Hepatocyte (in vitro differentiated cells): ENCODE measurements at regions not wholly inside any gene's neighbourhood (a gene's known extent, or its start where the extent isn't known, plus 50 kb on each side); places are given as distances from the start of the nearest gene placed in this dataset.
"Not testable (repeated sequence)": the region's sequence is repeated elsewhere in the genome, so short reads cannot be mapped to it uniquely, and the experiment has no call there.

ENCODE experiments used
- DNase-seq: peaks from one replicate; pipeline ENCODE4 v3.0.0-alpha.2; 2016; ENCODE audit warnings: low spot score
- H2AFZ ChIP-seq: fragments of 200-600 bp; sonication (generic); 2 replicates; pipeline ENCODE4 v1.6.0; 2016; ENCODE audit warnings: antibody characterized with exemption, mild to moderate bottlenecking
- H3K27ac ChIP-seq: fragments of 200-600 bp; sonication (generic); 2 replicates; pipeline ENCODE4 v1.5.1; 2016; ENCODE audit warnings: mild to moderate bottlenecking
- H3K27me3 ChIP-seq: fragments of 200-600 bp; sonication (generic); 2 replicates; pipeline ENCODE4 v1.6.1; 2016
- H3K36me3 ChIP-seq: fragments of 200-600 bp; sonication (generic); replicated peaks from 2 replicates; pipeline ENCODE4 v1.5.1; 2016; ENCODE audit warnings: low read depth; ENCODE audit not compliant: insufficient read depth
- H3K4me1 ChIP-seq: fragments of 200-600 bp; sonication (generic); 2 replicates; pipeline ENCODE4 v1.5.1; 2016; ENCODE audit warnings: mild to moderate bottlenecking, moderate library complexity; ENCODE audit not compliant: insufficient read depth
- H3K4me2 ChIP-seq: fragments of 200-600 bp; sonication (generic); 2 replicates; pipeline ENCODE4 v1.6.0; 2016
- H3K4me3 ChIP-seq: fragments of 200-600 bp; sonication (generic); 2 replicates; pipeline ENCODE4 v1.5.1; 2016; ENCODE audit warnings: mild to moderate bottlenecking
- H3K79me2 ChIP-seq: fragments of 200-600 bp; sonication (generic); 2 replicates; pipeline ENCODE4 v1.6.0; 2017; ENCODE audit warnings: mild to moderate bottlenecking
- H3K9me2 ChIP-seq: fragments of 200-600 bp; sonication (generic); replicated peaks from 2 replicates; pipeline ENCODE4 v1.6.0; 2017; ENCODE audit warnings: mild to moderate bottlenecking; ENCODE audit not compliant: insufficient read depth
- H3K9me3 ChIP-seq: fragments of 200-600 bp; sonication (generic); 2 replicates; pipeline ENCODE4 v1.5.1; 2016; ENCODE audit warnings: low read depth, mild to moderate bottlenecking
- H4K20me1 ChIP-seq: fragments of 200-600 bp; sonication (generic); 2 replicates; pipeline ENCODE4 v1.6.0; 2016; ENCODE audit warnings: mild to moderate bottlenecking; ENCODE audit not compliant: insufficient read depth, poor library complexity, severe bottlenecking
- CTCF ChIP-seq: fragments of 200-600 bp; sonication (generic); IDR thresholded peaks from 2 replicates; pipeline ENCODE4 v1.5.1; 2016; ENCODE audit warnings: antibody characterized with exemption, mild to moderate bottlenecking; ENCODE audit not compliant: poor library complexity
- EZH2 ChIP-seq: fragments of 200-600 bp; sonication (generic); IDR thresholded peaks from 2 replicates; pipeline ENCODE4 v1.6.1; 2016; ENCODE audit warnings: antibody characterized with exemption, mild to moderate bottlenecking, borderline replicate concordance
- EZH2phosphoT487 ChIP-seq: fragments of 200-600 bp; sonication (generic); IDR thresholded peaks from one replicate; pipeline ENCODE4 v1.6.1; 2018; ENCODE audit warnings: antibody characterized with exemption, mild to moderate bottlenecking, low read depth, moderate library complexity; ENCODE audit not compliant: unreplicated experiment, severe bottlenecking
- WGBS: methylation state at CpG from one replicate; pipeline ENCODE4 v1.1.6; 2016; ENCODE audit warnings: low lambda C conversion rate; ENCODE audit errors: missing lambda C conversion rate; 5-methylcytosine and 5-hydroxymethylcytosine counted together

- no peaks in the 10 kb centered on the region for H3K36me3 ChIP-seq
- H3K27me3 ChIP-seq: no peaks in the 10 kb centered on the region
- H4K20me1 ChIP-seq: no peaks in the 10 kb centered on the region
- H3K4me1 ChIP-seq: no peaks in the 10 kb centered on the region
- no peaks in the 10 kb centered on the region for H3K9me3 ChIP-seq
- no peak overlapping the region for H2AFZ ChIP-seq
- H3K79me2 ChIP-seq: no peaks in the 10 kb centered on the region
- no peak overlapping the region for H3K4me2 ChIP-seq
- no peak overlapping the region for H3K27ac ChIP-seq
- DNase-seq: no peak
- WGBS: 86% methylated on average over 11 of the region's 11 CpGs
- TF ChIP-seq EZH2: no peak
- no peak for TF ChIP-seq EZH2phosphoT487
- TF ChIP-seq CTCF: no peak
- no peaks in the 10 kb centered on the region for H3K9me2 ChIP-seq
- H3K4me3 ChIP-seq: no peak overlapping the region
These were observed 385.6 kb downstream of the PTPRU start for GRCh38 chr1:29621826-29622435.

GRCh38 chr1:29620631-29621030 is 384.3 kb downstream of the PTPRU start:
- Histone ChIP-seq H3K27ac (no peak overlapping the region), H2AFZ (no peak overlapping the region), H3K9me2 (no peaks in the 10 kb centered on the region), H3K4me3 (no peak overlapping the region), H3K4me2 (no peak overlapping the region), H3K79me2 (no peaks in the 10 kb centered on the region), H3K9me3 (no peaks in the 10 kb centered on the region), H3K4me1 (no peaks in the 10 kb centered on the region), H3K36me3 (no peaks in the 10 kb centered on the region), H4K20me1 (no peaks in the 10 kb centered on the region), H3K27me3 (no peaks in the 10 kb centered on the region)
- DNase-seq: no peak
- 67% methylated on average over 7 of the region's 7 CpGs for WGBS
- TF ChIP-seq CTCF (no peak), EZH2phosphoT487 (no peak), EZH2 (no peak)

- H3K36me3 ChIP-seq: no peaks in the 10 kb centered on the region
- H3K27me3 ChIP-seq: no peaks in the 10 kb centered on the region
- H3K27ac ChIP-seq: no peak overlapping the region
- no peak for DNase-seq
- TF ChIP-seq EZH2 (no peak), CTCF (no peak), EZH2phosphoT487 (no peak)
- H3K9me2 ChIP-seq: no peaks in the 10 kb centered on the region
- no peak overlapping the region for H2AFZ ChIP-seq
- H3K79me2 ChIP-seq: no peaks in the 10 kb centered on the region
- H4K20me1 ChIP-seq: no peaks in the 10 kb centered on the region
- no peaks in the 10 kb centered on the region for H3K4me1 ChIP-seq
- no peak overlapping the region for H3K4me2 ChIP-seq
- H3K4me3 ChIP-seq: no peak overlapping the region
- H3K9me3 ChIP-seq: no peaks in the 10 kb centered on the region
These were observed 370.9 kb downstream of the PTPRU start for GRCh38 chr1:29607236-29607635.

- not testable (repeated sequence) for H3K36me3 ChIP-seq, H3K9me3 ChIP-seq, H3K27ac ChIP-seq, H3K79me2 ChIP-seq, H3K9me2 ChIP-seq, H4K20me1 ChIP-seq, H3K27me3 ChIP-seq, DNase-seq, H3K4me1 ChIP-seq, H2AFZ ChIP-seq, H3K4me2 ChIP-seq, H3K4me3 ChIP-seq
- WGBS: 96% methylated on average over 7 of the region's 7 CpGs
These were observed 368.5 kb downstream of the PTPRU start for GRCh38 chr1:29604796-29605195.
